ENCODE measurements at regions not wholly inside any gene's neighbourhood (a gene's known extent, or its start where the extent isn't known, plus 50 kb on each side); places are given as distances from the start of the nearest gene placed in this dataset.
"Not testable (repeated sequence)": the region's sequence is repeated elsewhere in the genome, so short reads cannot be mapped to it uniquely, and the experiment has no call there.

DNA sequence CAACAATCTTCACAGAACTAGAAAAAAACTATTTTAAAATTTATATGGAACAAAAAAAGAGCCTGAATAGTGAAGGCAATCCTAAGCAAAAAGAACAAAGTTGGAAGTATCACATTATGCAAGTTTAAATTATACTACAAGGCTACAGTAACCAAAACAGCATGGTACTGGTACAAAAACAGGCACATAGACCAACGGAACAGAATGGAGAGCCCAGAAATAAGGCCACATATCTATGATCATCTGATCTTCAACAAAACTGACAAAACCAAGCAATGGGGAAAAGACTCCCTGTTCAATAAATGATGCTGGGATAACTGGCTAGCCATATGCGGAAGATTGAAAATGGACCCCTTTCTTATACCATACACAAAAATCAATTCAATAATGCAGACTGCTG is 74.4 kb upstream of the RTN4 start:
- H3K36me3 Mint-ChIP-seq (ENCODE audit: low read depth); H3K4me1 Mint-ChIP-seq: not testable (repeated sequence)

DNA sequence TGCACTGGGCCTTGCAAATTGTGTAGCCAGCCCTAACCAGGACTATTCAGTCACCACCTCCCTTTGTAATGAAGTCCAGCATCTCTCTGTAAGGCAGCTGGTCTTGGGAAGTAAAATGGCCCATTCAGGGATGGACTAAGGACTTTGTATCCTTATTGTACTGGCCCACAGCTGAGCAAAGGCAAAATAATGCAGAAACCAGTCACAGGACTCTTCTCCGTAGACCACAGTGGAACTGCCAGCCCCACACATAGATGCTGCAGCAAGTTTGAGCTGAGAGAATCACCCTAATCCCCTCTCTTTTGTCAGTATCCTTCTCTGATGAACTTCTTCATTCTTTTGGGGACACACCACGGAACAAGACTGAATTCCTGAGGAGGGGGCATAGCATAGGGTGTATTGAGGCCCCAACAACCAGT is 73.6 kb upstream of the RTN4 start:
- no peak for ATAC-seq (replicated peaks)
- no peak overlapping the region for H3K27ac Mint-ChIP-seq
- no peaks in the 10 kb centered on the region for H3K36me3 Mint-ChIP-seq (ENCODE audit: low read depth)
- H3K9me3 Mint-ChIP-seq, result no peaks in the 10 kb centered on the region
- no peak overlapping the region for H3K4me3 Mint-ChIP-seq
- H3K4me1 Mint-ChIP-seq, result peaks cover 6% of the 10 kb centered on the region
- H3K27me3 Mint-ChIP-seq, result peaks cover 3% of the 10 kb centered on the region

More for the DNA sequence above, 74.4 kb upstream of the RTN4 start:
- ATAC-seq (replicated peaks); H3K27ac Mint-ChIP-seq; H3K4me3 Mint-ChIP-seq; H3K9me3 Mint-ChIP-seq; H3K27me3 Mint-ChIP-seq: not testable (repeated sequence)

DNA sequence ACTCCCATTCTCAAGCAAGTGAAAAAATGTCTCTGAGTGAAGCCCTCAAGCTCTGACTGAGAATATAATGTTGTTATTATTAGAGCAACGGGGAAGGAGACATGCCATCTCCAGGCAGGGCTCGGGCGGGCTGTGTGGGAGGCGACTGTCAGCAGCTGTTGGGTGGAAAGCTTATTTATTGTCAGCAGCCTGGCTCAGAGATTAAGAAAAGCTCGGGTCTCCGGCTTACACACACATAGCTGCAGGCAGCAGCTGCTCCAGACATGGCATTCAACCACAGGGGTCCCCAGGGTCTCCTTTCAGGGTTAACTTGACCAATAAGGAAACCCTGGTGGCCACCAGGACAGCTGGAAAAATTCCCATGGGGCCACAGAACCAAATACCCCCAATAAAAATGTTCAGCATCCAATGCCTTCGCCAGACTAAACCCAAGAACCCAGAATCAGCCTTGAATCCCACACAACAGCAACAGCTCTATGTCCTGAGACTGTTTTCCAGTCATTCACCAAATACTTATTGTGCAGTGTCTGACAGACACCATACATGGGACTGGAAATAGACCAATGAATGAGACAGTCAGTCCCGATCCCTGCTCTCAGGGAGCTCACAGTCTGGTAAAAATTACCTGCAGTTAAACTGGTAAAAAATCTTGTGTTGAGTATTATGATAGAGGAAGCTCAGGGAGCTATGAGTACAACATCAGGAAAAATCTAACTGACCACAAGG is 70.5 kb upstream of the RTN4 start:
- Mint-ChIP-seq H3K36me3 (ENCODE audit: low read depth) (no peaks in the 10 kb centered on the region), H3K27me3 (peaks cover 3% of the 10 kb centered on the region), H3K27ac (no peak overlapping the region), H3K4me3 (no peak overlapping the region), H3K9me3 (no peaks in the 10 kb centered on the region), H3K4me1 (peaks cover 11% of the 10 kb centered on the region)
- no peak for ATAC-seq (replicated peaks)

DNA sequence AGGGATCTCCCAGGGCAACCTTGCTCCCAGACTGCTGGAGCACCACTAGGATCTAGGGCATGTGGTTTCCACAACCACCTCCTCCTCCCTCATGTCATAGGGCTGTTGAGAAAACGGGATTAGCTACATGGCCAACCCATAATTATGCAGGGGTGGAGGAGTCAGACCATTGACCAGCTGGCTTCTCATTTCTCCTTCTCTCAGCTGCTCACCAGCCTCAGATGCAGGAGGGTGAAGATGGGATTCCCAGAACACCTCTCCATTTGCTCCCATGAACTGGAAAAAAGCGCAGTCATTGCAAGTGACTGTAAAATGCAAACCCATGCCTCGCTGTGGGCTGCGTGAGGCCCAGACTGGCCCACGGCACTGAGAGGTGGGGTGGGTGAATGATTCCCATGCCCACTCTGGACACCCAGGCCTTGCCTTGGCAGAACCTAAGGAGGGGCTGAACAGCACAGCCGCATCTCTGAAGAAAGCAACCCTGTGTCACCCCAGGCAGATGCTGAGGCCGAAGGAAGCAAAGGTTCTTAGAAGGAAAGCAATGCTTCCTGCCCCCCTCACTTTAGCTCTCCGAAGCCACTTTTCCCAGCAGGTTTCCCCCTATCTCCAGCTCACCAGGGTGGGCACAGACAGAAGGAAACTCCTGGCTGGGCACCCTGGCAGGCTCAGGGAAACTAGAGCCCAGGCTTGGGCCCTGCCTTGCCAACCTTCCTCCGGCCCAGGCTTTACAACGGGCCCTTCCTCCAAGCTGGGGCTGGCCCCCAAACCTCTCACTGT is 69.6 kb upstream of the RTN4 start:
- ATAC-seq (replicated peaks), result no peak
- no peak overlapping the region for H3K27ac Mint-ChIP-seq
- peaks cover 14% of the 10 kb centered on the region for H3K4me1 Mint-ChIP-seq
- no peak overlapping the region for H3K4me3 Mint-ChIP-seq
- peaks cover 3% of the 10 kb centered on the region for H3K27me3 Mint-ChIP-seq
- no peaks in the 10 kb centered on the region for H3K9me3 Mint-ChIP-seq
- no peaks in the 10 kb centered on the region for H3K36me3 Mint-ChIP-seq (ENCODE audit: low read depth)

DNA sequence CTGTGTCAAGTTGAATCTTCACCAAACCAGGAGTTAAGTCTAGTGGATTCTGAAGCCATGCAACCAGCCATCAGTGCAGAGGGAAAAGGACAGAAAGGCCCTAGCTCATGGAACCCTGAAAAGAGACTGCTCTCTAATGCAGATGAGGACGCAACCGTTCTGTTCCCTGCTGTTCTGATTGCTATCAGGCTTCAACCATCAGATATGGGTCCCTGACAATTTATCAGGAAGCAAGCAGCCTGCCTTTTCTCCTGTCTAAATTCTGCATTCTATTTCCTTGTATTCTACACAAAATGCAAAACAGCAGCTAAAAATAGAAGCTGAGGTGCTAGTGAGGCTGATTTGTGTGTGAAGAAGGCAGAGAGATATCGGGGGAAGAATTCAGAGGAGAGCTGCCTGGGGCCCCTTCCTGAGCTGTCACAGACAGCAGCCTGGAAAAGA is 68.4 kb upstream of the RTN4 start:
- H3K4me1 Mint-ChIP-seq, result peaks cover 14% of the 10 kb centered on the region
- H3K4me3 Mint-ChIP-seq, result no peak overlapping the region
- H3K9me3 Mint-ChIP-seq, result no peaks in the 10 kb centered on the region
- peak overlapping the region; percentile 45 for H3K27ac Mint-ChIP-seq
- no peaks in the 10 kb centered on the region for H3K36me3 Mint-ChIP-seq (ENCODE audit: low read depth)
- peaks cover 3% of the 10 kb centered on the region for H3K27me3 Mint-ChIP-seq
- no peak for ATAC-seq (replicated peaks)

DNA sequence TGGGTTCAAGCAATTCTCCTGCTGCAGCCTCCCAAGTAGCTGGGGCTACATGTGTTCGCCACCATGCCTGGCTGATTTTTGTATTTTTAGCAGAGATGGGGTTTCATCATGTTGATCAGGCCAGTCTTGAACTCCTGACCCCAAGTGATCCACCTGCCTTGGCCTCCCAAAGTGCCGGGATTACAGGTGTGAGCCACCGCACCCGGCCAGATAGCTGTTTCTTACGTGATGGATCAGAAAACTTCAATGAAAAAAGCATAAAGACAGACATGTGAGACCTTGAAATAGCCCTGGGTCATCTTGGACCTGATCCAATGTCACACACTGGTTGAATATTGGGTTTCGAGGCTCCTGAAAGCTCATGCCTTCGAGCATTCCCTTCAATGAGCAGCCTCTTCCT is 66.7 kb upstream of the RTN4 start:
- no peak overlapping the region for H3K4me3 Mint-ChIP-seq
- no peak for ATAC-seq (replicated peaks)
- H3K4me1 Mint-ChIP-seq, result peaks cover 14% of the 10 kb centered on the region
- no peaks in the 10 kb centered on the region for H3K9me3 Mint-ChIP-seq
- peaks cover 3% of the 10 kb centered on the region for H3K27me3 Mint-ChIP-seq
- H3K27ac Mint-ChIP-seq, result no peak overlapping the region
- no peaks in the 10 kb centered on the region for H3K36me3 Mint-ChIP-seq (ENCODE audit: low read depth)

DNA sequence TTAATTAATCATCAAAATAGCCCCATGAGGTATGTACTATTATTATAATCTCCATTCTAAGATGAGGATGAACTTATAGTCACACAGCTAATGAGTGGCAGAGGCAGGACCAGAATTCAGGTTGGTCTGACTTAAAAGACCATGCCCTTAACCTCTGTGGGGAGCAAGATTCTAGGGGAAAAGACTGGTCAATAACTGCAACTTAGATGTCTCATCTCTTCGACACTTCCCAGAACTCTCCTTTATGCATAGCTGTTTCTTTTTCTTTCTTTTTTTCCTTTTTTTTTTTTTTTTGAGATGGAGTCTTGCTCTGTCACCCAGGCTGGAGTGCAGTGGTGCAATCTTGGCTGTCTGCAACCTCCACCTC is 66.3 kb upstream of the RTN4 start:
- ATAC-seq (replicated peaks), result no peak
- no peak overlapping the region for H3K27ac Mint-ChIP-seq
- H3K36me3 Mint-ChIP-seq (ENCODE audit: low read depth), result no peaks in the 10 kb centered on the region
- no peak overlapping the region for H3K4me3 Mint-ChIP-seq
- peaks cover 3% of the 10 kb centered on the region for H3K27me3 Mint-ChIP-seq
- peaks cover 14% of the 10 kb centered on the region for H3K4me1 Mint-ChIP-seq
- no peaks in the 10 kb centered on the region for H3K9me3 Mint-ChIP-seq

DNA sequence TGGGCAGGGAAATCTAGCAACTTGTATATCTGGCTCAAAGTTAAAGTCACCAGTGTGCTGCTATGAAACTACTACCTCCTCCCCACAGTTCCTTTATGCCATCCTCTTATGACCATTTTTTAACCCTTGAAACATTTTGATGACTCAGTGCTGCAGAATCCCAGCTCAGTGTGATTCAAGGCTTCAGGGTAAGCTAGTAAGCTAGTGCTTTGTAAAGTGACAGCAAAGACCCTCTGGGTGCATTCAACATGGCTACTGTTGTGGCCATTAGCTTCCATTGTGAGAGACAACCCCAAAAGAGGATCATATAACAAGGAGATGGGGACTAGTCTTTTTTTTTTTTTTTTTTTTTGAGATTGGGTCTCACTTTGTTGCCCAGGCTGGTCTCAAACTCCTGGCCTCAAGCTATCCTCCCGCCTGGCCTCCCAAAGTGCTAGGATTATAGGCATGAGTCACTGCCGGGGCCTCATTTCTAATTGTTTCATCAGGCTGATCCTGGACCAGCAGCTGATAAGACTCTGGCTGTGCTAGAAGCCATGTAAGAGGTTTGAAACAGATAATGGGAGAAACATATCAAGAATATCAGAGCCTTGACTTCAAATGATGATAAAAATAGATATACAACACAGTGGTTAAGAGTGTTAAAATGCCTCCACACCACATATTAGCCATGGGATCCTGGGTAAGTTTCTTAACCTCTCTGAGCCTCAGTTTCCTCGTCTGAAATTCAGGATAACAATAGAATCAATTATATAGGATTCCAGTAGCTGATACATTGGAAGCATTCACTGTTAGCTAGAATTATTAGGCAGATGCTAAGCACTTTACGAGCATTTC is 65.7 kb upstream of the RTN4 start:
- Mint-ChIP-seq H3K4me1 (peaks cover 14% of the 10 kb centered on the region), H3K9me3 (no peaks in the 10 kb centered on the region), H3K27ac (no peak overlapping the region), H3K4me3 (no peak overlapping the region), H3K36me3 (ENCODE audit: low read depth) (no peaks in the 10 kb centered on the region), H3K27me3 (peaks cover 3% of the 10 kb centered on the region)
- peak; percentile 53 for ATAC-seq (replicated peaks)

DNA sequence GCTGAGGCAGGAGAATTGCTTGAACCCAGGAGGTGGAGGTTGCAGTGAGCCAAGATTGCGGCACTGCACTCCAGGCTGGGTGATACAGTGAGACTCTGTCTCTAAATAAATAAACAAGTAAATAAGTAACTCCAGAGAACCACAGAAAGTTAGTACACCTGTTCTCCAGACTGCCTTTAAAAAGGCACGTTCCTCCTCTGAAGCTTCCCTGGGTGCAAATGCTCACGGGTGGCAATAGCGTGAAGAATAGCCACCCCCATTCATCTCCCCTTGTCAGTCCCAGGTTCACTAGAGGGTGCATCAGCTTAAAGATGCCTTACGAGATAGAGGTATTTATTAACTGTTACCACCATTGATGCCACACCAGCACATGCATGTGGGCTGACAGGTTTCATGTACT is 64.3 kb upstream of the RTN4 start:
- peaks cover 14% of the 10 kb centered on the region for H3K4me1 Mint-ChIP-seq
- peaks cover 3% of the 10 kb centered on the region for H3K27me3 Mint-ChIP-seq

DNA sequence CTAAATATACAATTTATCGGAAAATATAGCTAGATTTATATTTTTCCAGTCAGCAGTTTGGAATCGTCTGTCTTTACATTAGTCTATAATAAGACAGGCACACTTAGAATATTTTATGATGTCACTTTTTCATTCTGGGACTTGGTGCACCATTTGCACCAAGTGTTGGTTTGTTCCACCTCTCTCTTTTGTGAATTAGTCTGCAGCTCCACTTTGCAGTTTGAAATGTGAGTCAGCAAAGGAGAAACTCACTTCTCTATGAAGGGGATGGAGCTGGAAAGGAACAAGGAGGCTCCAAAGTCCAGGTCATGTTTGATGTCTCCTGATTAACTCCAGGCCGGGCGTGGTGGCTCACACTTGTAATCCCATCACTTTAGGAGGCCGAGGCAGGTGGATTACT is 63.8 kb upstream of the RTN4 start:
- Mint-ChIP-seq H3K4me1 (peaks cover 10% of the 10 kb centered on the region), H3K9me3 (no peaks in the 10 kb centered on the region), H3K4me3 (no peak overlapping the region), H3K36me3 (ENCODE audit: low read depth) (no peaks in the 10 kb centered on the region), H3K27ac (no peak overlapping the region), H3K27me3 (no peaks in the 10 kb centered on the region)
- no peak for ATAC-seq (replicated peaks)

More for the DNA sequence above, 64.3 kb upstream of the RTN4 start:
- Mint-ChIP-seq H3K4me3 (no peak overlapping the region), H3K36me3 (ENCODE audit: low read depth) (no peaks in the 10 kb centered on the region), H3K9me3 (no peaks in the 10 kb centered on the region), H3K27ac (no peak overlapping the region)
- ATAC-seq (replicated peaks), result no peak

DNA sequence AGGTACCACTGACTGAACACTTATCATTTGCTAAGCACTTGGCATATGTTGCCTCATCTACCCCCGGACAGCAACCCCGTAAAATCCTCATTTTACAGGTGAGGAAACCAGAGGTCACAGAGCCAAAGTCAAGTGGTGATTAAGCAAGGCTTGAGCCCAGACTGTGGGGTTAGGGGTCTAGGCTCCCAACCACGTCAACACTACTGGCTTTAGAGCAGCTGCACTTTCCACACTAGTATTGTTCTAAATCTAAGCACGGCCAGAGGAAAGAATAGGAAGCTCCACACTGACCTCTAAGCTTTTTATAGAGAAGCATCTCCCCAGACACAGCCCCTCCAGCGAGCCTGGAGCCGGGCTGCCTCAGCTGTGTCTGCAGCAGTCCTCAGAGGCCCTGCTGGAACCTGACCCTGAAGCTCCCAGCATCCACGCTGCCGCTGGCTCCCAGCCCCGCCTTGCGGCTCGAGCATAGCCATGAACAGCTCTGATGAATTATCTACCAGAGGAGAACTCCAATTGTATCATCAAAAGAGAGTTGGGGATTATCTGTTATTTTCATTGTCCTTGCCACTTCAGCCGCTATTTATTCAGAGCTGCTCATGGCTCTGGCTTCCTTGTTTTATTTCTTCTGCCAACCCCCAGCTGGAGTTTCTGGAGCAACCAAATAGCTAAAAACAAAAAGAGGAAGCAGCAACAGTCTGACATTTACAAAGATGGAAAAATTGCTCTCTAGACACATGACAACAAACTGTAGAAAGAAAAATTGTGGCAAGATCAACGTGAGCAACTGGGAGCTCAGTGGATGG is 62.2 kb upstream of the RTN4 start:
- H3K4me1 Mint-ChIP-seq, result peaks cover 4% of the 10 kb centered on the region
- no peak for ATAC-seq (replicated peaks)
- no peaks in the 10 kb centered on the region for H3K27me3 Mint-ChIP-seq
- no peak overlapping the region for H3K4me3 Mint-ChIP-seq
- H3K27ac Mint-ChIP-seq, result no peak overlapping the region
- H3K9me3 Mint-ChIP-seq, result no peaks in the 10 kb centered on the region
- no peaks in the 10 kb centered on the region for H3K36me3 Mint-ChIP-seq (ENCODE audit: low read depth)

DNA sequence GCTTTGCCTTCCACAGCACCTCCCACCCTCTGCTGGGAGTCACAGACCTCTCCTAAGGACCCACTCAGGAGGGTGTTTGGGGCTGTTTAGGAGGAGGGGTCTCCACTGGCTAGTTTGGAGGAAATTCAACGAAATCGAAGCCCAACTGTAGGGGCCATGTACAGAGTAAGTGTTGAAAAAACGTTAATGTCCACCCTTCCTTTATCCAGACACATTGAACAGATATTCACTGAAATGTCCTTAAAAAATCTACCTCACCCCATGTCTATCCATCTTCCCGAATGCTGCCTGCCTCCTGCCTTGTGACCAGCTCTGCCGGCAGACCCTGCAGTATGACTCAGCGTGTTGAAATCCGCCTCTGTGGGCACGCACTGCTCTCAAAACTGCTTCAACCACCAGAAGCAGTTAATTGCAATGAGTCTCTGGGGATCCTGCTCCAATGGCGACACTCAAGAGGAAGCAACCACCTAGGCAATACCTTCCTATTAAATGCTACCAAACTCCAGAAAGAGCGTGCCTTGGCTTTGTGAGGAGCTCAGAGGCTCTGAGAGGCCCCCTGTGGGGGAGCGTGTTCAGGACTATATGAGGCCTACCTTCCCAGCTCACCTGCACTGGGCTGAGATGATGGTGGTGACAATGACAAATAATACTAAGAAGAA is 61.4 kb upstream of the RTN4 start:
- ATAC-seq (replicated peaks), result no peak
- Mint-ChIP-seq H3K27ac (no peak overlapping the region), H3K9me3 (no peaks in the 10 kb centered on the region), H3K27me3 (no peaks in the 10 kb centered on the region), H3K4me1 (peaks cover 4% of the 10 kb centered on the region), H3K36me3 (ENCODE audit: low read depth) (no peaks in the 10 kb centered on the region), H3K4me3 (no peak overlapping the region)

DNA sequence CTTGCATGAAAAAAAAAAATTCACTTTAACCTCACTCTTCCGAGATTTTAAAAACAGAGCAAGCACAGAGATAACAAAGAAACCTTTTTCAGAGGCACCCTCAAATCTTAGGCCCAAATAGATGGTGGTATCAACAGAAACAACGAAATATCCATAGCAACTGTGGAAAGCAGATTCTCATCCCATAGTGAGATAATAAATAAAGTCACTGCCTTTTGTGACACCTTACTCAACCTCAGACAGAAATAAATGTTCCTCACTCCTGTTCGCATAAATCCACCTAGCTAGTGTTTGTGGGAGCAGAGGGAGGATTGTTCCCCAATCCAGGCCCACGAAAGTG is 60.9 kb upstream of the RTN4 start:
- no peak overlapping the region for H3K4me3 Mint-ChIP-seq
- H3K27me3 Mint-ChIP-seq, result no peaks in the 10 kb centered on the region
- no peaks in the 10 kb centered on the region for H3K36me3 Mint-ChIP-seq (ENCODE audit: low read depth)
- no peak for ATAC-seq (replicated peaks)
- no peaks in the 10 kb centered on the region for H3K9me3 Mint-ChIP-seq
- peaks cover 4% of the 10 kb centered on the region for H3K4me1 Mint-ChIP-seq
- H3K27ac Mint-ChIP-seq, result no peak overlapping the region
